HT1080 (cell line): ENCODE measurements at regions not wholly inside any gene's neighbourhood (a gene's known extent, or its start where the extent isn't known, plus 50 kb on each side); places are given as distances from the start of the nearest gene placed in this dataset.

Experiments used
- DNase-seq: peaks from one replicate; pipeline ENCODE4 v3.0.0-alpha.2; 2015; ENCODE audit warnings: low read depth

DNA sequence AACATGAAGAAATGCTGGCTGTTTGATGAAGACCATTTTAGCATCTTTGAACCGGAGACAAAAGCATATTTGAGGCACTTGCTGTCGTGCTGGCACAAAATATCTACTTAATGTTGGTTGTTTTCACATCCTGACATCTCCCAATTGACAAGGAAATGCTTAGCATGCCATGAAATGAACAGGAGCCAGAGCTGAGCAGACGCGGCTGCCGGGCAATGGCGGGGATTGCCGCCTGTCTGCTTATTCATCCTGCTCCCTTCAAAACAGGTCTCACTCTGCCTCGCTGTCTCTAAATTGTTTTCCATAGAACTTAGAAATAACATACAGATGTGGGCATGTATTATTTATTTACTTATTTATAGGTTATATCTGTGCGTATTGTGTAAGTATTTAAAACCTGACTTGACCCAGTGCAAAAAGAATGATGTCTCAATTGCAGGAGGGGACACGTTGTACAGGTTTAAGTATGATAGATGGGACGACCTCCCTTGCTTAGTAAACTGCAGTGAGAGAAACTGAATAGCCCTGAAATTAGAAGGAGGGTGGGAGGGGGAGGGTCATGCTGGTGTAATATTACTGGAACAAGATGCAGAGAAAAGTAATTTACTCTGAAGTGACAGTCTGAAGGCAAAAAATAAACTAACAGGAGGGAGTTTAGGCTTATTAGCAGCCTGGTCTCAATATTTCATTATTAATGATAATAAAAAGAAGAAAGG, 590.4 kb upstream of the PLXNA2 start:
- DNase-seq, result no peak

DNA sequence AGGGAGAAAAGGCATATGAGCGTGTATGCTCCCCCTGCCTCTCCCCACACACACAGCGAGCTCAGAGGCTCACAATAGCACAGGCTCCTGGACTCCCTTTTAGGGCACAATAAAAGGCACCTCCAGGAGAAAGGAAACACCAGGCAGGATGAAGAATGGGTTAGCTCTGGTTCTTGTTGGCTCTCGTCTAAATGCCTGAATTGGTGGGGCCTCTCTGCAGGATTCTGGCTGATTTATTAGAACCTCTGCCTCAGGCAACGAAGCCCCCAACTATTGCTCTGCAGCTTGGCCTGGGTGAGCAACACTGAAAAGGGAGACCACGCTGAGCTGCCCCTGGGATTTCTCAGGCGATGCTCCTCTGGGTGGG, 590.9 kb upstream of the PLXNA2 start:
- DNase-seq, result no peak

DNA sequence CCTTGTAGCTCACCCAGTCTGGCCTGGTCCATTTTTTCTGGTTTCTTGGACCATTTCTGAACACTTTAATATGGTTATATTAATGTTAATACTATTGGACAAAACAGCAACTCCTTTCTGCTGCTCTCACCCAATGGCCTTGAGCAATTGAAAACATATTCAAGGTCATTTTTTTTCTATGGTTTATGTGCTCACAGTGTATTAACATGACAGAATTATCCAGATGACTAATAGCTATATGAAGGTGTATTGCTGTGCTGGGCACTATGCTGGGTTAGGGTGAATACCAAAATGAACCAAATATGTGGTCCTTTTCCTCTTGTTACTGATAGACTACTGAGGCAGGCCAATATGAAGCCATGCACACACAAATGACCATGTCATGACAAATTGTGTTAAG, 591.6 kb upstream of the PLXNA2 start:
- no peak for DNase-seq

DNA sequence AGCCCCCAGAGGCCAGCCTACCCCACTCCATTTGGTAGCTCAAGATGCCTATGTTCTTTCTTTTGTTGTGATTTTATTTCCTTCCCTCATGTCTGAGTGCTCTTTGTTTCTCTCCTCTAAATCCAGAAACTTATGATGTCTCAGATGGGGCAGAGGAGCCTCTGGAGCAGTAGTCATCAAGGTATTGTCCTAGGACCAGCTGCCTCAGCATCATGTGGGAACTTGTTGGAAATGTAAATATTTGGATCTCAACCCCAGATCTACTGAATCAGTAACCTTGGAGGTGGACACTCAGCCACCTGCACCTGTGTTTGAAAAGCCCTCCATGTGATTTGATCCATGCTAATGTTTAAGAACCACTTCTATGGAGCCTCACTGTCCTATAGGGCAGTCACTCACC, 593.1 kb upstream of the PLXNA2 start:
- DNase-seq, result no peak

DNA sequence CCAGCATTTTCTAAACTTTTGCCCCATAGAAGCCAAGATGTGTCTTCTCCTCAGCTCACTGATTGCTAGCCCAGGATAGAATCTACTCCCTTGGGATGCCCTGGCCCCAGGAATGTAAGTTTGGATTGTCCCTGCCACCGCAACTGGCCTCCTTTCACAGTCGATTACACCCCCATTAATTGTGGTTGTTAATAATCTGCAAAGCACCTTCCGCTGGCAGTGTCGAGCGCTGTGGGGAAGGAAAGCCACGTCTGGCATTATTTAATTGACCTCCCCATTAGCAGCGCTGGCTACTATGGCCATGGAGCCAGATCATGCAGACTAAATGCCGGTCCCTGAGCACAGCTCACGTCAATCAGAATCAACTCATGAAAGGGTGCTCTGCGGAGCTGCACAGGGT, 597.3 kb upstream of the PLXNA2 start:
- no peak for DNase-seq

DNA sequence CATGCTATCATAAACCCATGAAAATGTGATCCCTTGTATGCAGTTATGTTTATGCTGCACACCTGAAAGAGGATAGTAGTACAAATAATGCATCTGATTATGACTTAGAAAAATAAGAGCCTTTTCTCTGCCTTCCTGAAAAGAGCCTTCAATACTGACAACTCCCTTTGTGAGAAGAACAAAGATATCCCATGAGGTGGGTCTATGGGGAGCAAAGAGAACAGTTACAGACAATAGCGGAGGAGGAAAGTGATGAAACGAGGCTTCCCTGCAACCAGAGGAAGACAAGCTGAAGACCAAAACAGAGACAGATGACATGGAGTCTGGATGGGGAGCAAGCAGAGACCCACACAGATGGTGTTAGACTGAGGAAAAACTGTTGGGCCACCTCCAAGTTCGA, 598.3 kb upstream of the PLXNA2 start:
- no peak for DNase-seq

DNA sequence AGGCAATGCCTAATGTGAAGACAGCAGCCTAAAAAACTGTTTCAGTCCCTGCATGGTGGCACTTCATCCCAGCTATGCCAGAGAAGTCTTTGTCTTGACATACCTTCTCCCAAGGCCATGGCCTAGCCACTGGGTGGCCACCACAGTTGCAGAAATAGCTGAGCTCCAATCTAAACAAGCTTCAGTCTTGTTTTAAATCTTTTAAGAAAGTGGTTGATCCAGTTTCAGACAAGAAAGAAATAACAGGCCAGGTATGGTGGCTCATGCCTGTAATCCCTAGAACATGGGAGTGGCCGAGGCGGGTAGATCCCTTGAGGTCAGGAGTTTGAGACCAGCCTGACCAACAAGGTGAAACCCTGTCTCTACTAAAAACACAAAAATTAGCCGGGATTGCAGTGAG, 600.0 kb upstream of the PLXNA2 start:
- no peak for DNase-seq

DNA sequence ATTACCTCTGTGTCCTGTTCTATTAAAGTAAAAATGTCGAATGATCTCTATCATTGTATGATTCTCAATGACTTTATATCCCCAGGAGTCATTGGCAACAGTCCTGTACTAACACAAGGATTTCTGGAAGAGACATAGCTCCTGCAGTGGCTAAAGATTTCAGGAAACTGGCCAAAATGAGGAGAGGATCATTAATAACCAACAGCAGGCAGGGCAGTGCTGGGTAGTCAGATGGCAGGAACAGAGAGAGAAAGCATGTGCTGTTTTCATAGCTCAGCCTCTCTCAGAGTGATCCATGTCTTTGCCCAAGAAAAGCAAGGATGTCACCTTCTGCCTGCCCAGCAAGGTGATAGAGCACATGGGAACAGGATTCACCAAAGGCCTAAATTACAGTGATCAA, 604.7 kb upstream of the PLXNA2 start:
- DNase-seq, result no peak

DNA sequence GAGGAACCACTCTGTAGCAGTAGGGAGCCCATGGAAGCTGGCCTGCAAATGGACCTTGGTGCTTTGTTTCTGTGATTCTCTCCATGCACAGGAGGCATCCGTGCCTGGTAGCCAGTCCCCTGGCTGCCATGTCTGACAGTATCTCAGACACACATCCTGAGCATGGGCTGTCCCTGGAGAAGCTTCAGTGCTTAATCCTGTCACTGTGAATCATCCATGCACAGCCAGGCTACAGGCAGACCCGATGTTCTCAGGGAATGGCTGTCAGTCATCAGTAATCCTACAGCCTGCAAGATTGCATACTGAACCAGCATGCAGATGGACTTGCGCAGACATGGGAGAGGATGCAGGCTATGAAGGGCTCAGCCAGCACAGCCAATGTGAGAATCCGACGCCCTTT, 606.3 kb upstream of the PLXNA2 start:
- DNase-seq, result peak; percentile 10

DNA sequence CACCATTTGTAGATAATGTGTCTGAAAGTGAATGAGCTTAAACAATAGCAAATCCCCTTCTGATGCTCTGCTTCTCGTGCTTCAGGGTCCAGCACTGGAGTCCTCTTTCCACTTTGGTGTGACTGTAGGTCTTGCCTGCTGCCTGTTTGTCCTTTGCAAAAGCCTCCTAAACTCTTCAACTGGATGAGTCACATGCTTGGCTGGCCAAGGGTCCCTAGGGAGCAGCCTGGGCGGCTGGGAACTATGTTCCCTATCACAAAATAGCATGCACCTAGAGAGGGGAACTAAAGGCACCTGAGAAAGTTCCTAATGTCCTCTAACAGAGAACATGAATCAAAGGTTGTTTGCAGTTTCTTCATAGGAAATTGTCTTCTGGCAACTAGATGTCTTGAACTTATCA, 607.2 kb upstream of the PLXNA2 start:
- DNase-seq, result no peak

DNA sequence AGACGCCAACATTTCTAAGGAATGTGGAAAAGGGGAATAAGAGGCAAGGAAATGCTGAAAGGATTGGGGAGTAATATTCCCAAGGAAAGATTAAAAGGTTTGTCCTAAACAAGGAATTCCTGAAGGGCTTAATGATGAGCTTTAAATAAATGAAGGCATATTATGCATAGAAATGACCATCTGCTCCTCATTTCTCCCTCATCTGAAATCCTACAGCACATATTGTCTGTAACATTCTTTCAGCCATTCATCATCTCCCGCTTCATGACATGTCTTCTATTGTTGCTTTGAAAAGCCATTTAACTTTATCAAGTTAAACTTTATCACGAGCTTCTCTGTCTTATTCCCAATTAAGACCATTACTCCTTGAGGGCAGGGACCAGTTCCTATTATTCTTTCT, 608.7 kb upstream of the PLXNA2 start:
- no peak for DNase-seq

DNA sequence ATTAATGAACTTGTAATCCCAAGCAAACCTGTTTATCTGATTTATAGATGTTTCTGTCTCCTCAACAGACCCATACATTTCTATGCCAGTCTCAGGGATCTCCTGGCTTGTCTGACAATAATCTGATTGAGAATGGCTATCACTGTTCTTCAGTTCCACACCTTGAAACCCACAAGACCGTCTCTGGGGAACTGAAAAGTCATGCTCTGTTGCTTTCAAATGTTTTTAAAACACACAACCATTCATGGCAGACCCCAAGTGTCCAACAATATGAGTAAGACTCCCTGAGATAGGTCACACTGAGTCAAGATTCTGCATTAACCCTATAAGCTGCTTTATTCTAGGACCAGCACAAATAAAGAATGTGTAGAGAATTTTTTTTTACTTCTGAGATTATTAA, 611.2 kb upstream of the PLXNA2 start:
- no peak for DNase-seq

DNA sequence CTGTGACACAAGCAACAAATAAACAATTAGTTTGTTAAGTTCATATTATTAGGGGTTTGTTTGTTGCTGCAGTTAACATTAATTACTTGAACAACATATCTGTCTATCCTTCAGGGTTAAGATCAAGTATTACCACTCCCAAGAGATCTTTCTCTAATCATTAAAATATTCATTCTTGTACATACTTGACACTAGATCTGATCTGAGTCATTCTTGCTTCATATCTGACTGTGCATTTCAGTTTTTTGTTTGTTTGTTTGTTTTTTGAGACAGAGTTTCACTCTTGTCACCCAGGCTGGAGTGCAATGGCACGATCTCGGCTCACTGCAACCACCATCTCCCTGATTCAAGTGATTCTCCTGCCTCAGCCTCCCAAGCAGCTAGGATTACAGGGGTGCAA, 613.3 kb upstream of the PLXNA2 start:
- DNase-seq, result no peak

DNA sequence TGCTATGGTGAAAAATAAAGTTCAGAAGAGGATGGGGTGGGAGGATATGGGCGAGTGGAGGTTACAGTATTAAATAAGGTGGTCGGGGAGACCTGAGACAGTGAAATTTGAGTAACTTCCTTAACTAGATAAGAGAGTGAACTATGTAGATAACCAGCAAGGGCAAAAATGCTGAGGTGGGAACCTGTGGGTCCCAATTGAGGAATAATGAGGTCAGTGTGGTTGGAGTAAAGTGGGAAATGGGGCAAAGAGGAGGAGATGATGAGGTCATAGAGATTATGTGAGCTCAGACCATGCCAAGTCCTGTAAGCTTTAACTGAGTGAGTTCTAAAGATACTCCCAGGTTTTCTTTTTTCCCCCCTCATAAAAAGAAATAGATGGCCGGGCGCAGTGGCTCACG, 614.6 kb upstream of the PLXNA2 start:
- no peak for DNase-seq

DNA sequence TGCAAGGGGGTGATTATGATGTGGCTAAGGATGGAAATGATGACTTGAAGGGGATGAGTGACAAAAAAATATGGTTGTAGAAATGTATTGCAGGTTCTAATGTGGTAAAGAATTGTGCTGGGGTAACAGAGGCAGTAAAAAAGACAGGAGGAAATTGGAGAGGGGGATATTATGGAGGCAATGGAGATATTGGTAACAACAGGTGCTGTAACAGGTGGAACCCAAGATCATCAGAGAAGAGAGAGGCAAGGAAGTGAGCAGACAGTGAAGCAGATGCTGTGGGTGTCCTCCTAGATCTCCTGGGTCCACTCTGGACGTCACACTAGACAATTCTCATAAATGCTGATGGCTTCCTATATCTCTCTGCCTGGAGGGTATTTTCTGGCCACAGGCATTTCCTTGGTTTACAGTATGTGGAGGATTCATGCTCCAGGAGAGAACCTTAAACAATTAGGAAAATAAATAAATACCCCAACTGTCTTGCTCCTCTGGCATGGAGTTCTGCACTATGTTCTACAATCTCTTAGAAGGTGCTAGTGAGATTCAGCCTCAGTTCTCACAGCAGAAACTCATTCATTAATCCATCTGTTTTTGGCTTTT, 620.3 kb upstream of the PLXNA2 start:
- DNase-seq, result no peak

DNA sequence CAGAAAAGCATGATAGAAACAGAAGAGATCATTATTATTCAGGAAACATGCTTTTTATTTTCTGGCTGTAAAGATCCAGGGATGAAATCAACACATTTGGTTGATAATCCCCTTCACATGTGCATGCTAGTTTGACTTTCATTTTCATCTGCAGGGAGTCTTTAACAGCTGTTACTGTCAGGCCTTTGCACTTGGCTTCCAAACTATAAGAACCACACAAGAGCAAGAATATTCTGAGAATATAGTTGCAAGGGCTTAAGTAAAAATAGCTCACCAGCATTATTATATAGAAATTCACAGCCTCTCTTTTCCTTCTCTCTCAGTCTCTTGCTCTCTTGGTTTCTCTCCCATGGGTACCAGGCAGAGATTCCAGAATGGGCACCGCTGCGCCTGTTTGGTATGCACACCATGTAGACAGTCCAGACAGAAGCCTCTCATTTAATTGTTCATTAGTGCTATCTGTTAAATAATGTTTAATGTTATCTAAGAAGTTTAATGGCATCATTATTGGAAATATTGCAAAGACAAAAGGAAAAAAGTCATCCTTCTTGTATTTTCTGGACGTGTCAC, 622.3 kb upstream of the PLXNA2 start:
- no peak for DNase-seq

DNA sequence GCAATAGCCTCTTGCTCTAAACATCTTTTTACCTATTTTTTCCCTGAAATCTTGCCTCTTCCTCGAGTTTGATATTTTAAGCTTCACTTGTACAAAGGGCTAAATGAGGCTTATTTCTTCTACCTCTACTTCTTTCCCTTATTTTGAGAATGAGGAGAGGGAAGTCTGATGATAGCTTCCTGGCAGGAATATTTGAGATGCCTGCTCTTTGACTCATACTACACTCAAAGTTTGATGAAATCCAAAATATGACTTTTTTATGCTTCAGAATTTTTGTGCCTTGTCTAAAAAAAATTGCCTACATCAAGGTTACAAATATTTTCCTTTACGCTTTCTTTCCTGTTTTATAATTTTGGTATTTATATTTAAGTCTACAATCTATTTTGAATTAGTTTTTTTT, 624.4 kb upstream of the PLXNA2 start:
- DNase-seq, result peak; percentile 29

DNA sequence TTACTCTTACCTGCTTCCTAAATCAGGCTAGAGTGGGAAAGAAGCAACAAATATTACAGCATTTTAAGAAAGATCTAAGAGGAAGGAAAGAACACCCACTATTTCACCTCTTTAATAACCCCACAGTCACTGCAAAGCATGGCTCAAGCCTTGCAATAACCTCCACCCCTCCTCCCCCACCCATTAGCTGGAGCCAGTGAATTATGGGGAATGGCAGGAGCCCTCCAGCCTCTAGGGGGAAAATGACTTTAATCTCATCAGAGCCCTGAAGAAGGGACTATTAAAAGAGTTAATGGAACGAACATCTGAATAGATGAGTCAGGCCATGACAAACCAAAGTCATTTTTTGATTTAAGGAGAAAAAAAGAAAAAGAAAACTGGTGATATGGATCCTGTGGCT, 630.7 kb upstream of the PLXNA2 start:
- no peak for DNase-seq

DNA sequence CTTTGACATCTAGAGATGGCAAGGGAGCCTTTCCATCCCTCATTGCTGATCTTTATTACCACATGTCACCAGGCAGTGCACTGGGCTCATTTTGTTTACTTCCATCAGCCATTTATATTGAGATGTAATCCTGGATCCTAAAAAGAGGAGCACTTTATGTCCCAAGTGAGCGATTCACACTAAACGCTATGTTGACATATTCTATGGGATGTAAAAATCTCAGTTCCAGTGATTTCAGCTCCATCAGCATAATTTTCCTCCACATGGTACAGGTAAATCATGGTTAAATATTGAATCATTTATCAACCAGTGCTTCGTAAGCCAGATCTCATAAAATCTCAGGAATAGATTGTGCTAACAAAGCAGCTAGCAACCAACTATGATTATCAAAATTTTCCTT, 634.8 kb upstream of the PLXNA2 start:
- DNase-seq, result no peak

DNA sequence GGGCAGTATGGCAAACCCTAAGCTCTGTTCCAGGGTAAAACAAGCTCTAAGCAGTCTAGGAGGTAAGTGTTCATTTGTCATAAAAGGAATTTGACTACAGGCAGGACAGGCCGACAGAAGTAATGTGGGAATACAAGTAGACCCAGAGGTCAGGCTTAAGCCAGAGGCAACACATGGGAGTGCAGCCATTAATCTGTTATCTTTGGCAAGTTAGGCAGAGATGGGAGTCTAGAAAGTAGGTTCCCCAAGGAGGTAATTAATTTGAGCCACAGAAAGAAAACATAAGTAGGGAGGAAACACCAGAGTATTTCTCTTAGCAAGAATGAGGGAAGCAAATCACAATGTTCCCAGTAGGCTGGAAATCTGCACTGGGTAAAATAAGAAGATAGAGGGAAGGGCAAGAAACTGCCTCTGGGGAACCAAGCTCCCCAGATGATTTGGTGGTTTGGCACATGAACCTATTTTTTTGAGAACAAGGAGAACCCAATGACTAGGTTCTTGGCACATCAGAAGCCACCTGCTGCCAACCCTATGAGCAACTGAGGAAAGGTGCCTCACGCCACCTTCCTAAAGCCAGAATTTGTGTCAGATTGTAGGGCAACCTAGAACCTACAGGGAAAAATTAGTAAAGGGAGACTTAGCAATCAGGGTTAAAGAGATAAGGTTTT, 636.4 kb upstream of the PLXNA2 start:
- DNase-seq, result no peak

DNA sequence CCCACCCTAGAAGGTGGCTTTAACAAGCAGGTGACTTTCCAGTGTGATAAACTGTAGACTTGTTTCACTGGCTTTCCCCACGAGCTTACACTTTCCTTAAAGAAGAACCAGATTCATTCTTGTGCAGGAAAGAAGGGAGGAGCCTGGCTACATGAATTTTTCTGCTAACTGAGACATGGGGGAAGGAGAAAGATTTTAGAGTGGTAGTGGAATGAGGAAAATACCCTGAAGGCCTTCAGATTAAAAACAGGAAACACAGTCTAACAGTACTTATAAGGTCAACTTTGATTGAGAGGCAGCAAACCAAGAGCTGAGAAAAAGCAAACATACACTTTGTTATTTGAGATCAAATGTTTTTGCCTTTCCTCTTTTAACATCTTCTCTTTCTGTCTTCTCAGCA, 640.9 kb upstream of the PLXNA2 start:
- DNase-seq, result no peak

DNA sequence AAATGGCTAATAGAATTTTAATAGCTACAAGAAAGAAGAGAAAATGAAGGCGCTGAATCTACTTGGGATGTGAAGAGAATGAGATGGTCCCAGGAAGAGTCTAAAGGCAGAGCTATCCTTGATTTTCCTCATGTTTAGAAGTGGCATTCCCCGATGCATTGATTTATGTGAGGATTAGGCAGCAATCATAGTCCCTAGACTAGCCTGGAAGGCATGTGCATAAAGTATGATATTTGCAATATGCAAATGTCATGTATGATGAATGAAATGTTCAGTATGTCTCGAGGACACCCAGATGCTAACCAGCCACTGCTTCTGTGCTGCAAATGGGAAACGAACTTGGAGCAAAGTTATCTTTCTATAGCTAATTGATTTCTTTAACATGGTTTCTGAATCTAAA, 641.5 kb upstream of the PLXNA2 start:
- DNase-seq, result no peak

DNA sequence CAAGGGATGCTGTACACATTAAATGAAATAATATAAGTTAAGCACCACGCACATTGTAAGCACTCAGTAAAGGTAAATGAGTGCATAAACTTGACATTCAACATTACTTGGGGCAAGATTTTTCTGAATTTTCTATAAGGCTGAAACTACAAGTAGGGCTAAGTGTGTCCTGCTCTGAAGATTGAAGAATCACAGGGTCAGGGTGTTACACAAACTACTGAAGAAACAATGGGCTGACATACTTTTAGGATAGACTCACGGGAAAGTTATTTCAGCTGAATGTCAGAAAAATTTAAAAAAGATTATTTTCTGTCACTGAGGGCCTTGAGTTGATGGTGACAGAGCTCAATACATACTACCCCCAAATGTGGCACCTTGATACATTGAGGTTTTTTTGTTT, 644.2 kb upstream of the PLXNA2 start:
- DNase-seq, result no peak
